Heart right ventricle (tissue), 16 donors: ENCODE measurements at regions not wholly inside any gene's neighbourhood (a gene's known extent, or its start where the extent isn't known, plus 50 kb on each side); places are given as distances from the start of the nearest gene placed in this dataset.
A peak's percentile ranks its signal among the peaks of the same experiment; 100 is the strongest.

Source experiments
- ATAC-seq, 8 donors: fragments of 200-7000 bp; cut with Tn5 transposase; one replicate each; pipeline ENCODE4 v1.9.1; 2020; ENCODE audit warnings: mild to moderate bottlenecking in 8 of 8, moderate library complexity in 8 of 8, moderate number of reproducible peaks in 1 of 8
- DNase-seq, 2 donors: peaks; one replicate each; pipeline ENCODE4 v3.0.0-alpha.2; 2020
- H3K27ac ChIP-seq, 10 donors: fragments of 200-600 bp; sonication (generic) in 2 of 10; one replicate each; pipeline versions ENCODE4 v1.5.0 to v1.8.0; 2020 to 2022; ENCODE audit warnings: mild to moderate bottlenecking in 3 of 10
- H3K27me3 ChIP-seq, 7 donors: fragments of 200-600 bp; one replicate each; pipeline ENCODE4 v1.8.0; 2021 to 2022; ENCODE audit warnings: mild to moderate bottlenecking in 2 of 7
- H3K36me3 ChIP-seq, 9 donors: fragments of 200-600 bp; sonication (generic) in 1 of 9; one replicate each; pipeline versions ENCODE4 v1.5.0 to v1.8.0; 2020 to 2022; ENCODE audit warnings: mild to moderate bottlenecking in 2 of 9
- H3K4me1 ChIP-seq, 9 donors: fragments of 200-600 bp; sonication (generic) in 1 of 9; one replicate each; pipeline versions ENCODE4 v1.5.0 to v1.8.0; 2020 to 2022; ENCODE audit warnings: mild to moderate bottlenecking in 4 of 9
- H3K4me3 ChIP-seq, 10 donors: fragments of 200-600 bp; sonication (generic) in 2 of 10; one replicate each; pipeline versions ENCODE4 v1.5.0 to v1.8.0; 2020 to 2022; ENCODE audit warnings: mild to moderate bottlenecking in 7 of 10, moderate library complexity in 2 of 10
- H3K9me3 ChIP-seq, 11 donors: fragments of 200-600 bp in 10 of 11; sonication (generic) in 2 of 11; one replicate each; pipeline versions ENCODE4 v1.5.0 to v1.8.0; 2013 to 2022; ENCODE audit warnings: mild to moderate bottlenecking in 2 of 11, control low read depth in 1 of 11, moderate library complexity in 1 of 11
- WGBS, 2 donors: extraction: QIAGEN DNeasy Blood & Tissue Kit; methylation state at CpG; one replicate each; pipeline ENCODE4 v1.1.7; 2013; ENCODE audit warnings: inconsistent platforms in 1 of 2; 5-methylcytosine and 5-hydroxymethylcytosine counted together
- intact Hi-C, 10 donors: fragments of 100-400 bp; cut with DNase I; formaldehyde crosslinking; loops; one replicate each; pipeline versions ENCODE4 v1.11.1 to v1.14.2; 2022
- TF ChIP-seq, protein P1 (sequence below), 9 donors: fragments of 200-600 bp; sonication (generic) in 2 of 9; IDR thresholded peaks; one replicate each; pipeline versions ENCODE4 v1.5.0 to v1.8.0; 2021 to 2022; ENCODE audit warnings: antibody characterized with exemption in 9 of 9, mild to moderate bottlenecking in 5 of 9, moderate library complexity in 1 of 9
- donor health status: Arrhythmogenic right ventricular cardiomyopathy.
- donor health status: ischemic (EF 13 %, LVEDD 7.1; RV severe dilation, severe dysfunction).
- donor health status: healthy with polysubstance abuse.
- donor health status: DM: no; HTN: yes; CAD: no.
- donor health status: DM: no; HTN: no; CAD: no.
- donor health status: ischemic (EF 25% LVEDD 6.9; RV normal size, moderate dysfunction).
- donor health status: ischemic (EF 25% LVEDD 5.7; RV mildly dilated, moderate dysfunction).
- donor health status: healthy.
- donor health status: DM: yes; HTN: yes; CAD: no.
- donor health status: Ischemic cardiomyopathy.
- donor health status: ischemic (EF 35%, LVEDD 5.7; RV mildly dilated, moderate dysfunction).
- donor health status: nonischemic (EF 11% LVEDD 7.7; RV severe dilation, severe dysfunction).
- donor health status: DM: yes; HTN: yes; CAD: no.
- donor health status: PGD.
- donor health status: ischemic (EF 29% LVEDD 5.4; RV normal size, mild dysfunction).
- donor health status: nonischemic (EF 23%, LVEDD 6.1; RV moderate dilation, normal function).

DNA sequence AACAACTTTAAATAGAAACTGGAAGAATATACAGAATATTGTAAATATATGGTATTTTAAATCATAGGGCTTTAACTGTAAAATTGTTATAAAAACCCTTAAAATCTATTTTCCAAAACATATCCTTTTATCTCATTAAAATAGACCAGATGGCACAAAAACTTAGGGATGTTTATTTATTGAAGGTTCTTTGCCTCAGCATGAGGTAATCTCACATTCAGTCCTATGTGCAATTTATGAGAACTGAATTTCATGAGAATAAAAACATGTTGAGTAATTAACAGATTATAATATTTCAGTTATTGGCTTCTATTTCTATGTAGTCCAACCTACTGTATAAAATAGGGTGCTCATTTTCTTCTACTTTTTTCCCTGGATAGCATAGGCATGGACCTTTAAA is 329.2 kb upstream of the PRR16 start:
- intact Hi-C loops = loop anchor here in 2 of 10 donors (5.0 to 10.0 kb wide), 2 partner anchors 80 to 83 kb away; no protein-coding TSS in a partner anchor
- peaks cover 0 to 16% (median 0%) of the 10 kb centered on the region in 9 donors for H3K4me1 ChIP-seq
- TF ChIP-seq, protein P1, sequence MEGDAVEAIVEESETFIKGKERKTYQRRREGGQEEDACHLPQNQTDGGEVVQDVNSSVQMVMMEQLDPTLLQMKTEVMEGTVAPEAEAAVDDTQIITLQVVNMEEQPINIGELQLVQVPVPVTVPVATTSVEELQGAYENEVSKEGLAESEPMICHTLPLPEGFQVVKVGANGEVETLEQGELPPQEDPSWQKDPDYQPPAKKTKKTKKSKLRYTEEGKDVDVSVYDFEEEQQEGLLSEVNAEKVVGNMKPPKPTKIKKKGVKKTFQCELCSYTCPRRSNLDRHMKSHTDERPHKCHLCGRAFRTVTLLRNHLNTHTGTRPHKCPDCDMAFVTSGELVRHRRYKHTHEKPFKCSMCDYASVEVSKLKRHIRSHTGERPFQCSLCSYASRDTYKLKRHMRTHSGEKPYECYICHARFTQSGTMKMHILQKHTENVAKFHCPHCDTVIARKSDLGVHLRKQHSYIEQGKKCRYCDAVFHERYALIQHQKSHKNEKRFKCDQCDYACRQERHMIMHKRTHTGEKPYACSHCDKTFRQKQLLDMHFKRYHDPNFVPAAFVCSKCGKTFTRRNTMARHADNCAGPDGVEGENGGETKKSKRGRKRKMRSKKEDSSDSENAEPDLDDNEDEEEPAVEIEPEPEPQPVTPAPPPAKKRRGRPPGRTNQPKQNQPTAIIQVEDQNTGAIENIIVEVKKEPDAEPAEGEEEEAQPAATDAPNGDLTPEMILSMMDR (IDR thresholded peaks at IDR 0.05) = no peak
- H3K4me3 ChIP-seq = no peak overlapping the region
- no peaks in the 10 kb centered on the region for H3K27me3 ChIP-seq
- DNase-seq (no peak), ATAC-seq (no peak)
- H3K9me3 ChIP-seq = peaks cover 0 to 10% (median 0%) of the 10 kb centered on the region in 11 donors
- no peaks in the 10 kb centered on the region for H3K36me3 ChIP-seq
- no peak overlapping the region for H3K27ac ChIP-seq

DNA sequence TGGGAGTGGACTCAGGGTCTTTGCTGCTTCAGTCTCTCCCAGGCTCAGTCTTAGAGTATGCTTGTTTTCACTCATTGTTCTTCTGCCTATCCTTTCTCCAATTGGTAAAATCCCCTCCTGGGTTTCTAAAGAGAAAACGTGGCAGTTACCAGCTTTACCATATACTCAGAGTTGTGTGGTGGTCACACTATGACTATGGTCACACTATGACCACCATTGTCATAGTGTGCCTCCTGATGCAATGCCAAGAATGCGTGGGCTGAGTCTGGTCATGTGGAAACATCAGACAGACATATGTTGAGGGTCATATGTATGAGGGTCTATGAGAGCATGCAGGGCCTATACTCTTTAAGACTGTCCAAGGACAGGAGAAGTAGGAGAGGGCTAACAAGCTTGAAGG is 326.5 kb upstream of the PRR16 start:
- peaks cover 0 to 29% (median 0%) of the 10 kb centered on the region in 9 donors for H3K4me1 ChIP-seq
- TF ChIP-seq, protein P1 (IDR thresholded peaks at IDR 0.05) = no peak
- no peaks in the 10 kb centered on the region for H3K9me3 ChIP-seq
- intact Hi-C loops = loop anchor here in 2 of 10 donors (5.0 to 10.0 kb wide), 2 partner anchors 83 to 85 kb away; no protein-coding TSS in a partner anchor
- DNase-seq = no peak
- H3K27ac ChIP-seq = no peak overlapping the region
- WGBS, 2 donors = 71 to 77% methylated on average over 2 of the region's 2 CpGs
- no peaks in the 10 kb centered on the region for H3K36me3 ChIP-seq
- H3K27me3 ChIP-seq = no peaks in the 10 kb centered on the region
- no peak overlapping the region for H3K4me3 ChIP-seq
- no peak for ATAC-seq

DNA sequence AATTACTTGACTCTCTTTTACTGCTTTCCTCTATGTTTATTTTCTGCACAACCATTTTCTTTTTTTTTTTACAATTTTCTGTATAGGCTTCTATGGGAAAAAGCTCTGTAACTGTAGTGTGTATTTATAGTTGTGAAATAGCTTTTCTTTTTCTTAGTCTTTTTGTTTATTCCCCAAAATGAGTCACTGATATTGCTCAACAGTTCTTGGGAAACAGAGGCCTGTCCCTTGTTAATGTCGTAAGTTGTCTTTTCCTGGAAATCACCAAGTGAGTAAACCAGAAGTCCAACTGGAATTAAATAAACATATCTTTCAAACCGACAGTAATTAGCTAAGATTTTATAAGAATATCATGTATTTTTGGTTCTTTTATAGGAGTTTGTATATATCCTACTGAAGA is 325.1 kb upstream of the PRR16 start:
- Histone ChIP-seq H3K27ac (peak overlapping the region in 8 of 10 donors; percentile 53 to 86 (median 76)), H3K9me3 (no peaks in the 10 kb centered on the region), H3K36me3 (no peaks in the 10 kb centered on the region), H3K27me3 (no peaks in the 10 kb centered on the region), H3K4me3 (no peak overlapping the region), H3K4me1 (peaks cover 0 to 29% (median 0%) of the 10 kb centered on the region in 9 donors)
- WGBS, 2 donors = 40 to 67% methylated on average over 2 of the region's 2 CpGs
- TF ChIP-seq, protein P1 (IDR thresholded peaks at IDR 0.05) = no peak
- peak in 7 of 8 donors; percentile 61 to 88 (median 82) for ATAC-seq
- DNase-seq = peak in 1 of 2 donors; percentile 15
- intact Hi-C loops = loop anchor here in 2 of 10 donors (5.0 to 10.0 kb wide), 2 partner anchors 84 to 87 kb away; no protein-coding TSS in a partner anchor

DNA sequence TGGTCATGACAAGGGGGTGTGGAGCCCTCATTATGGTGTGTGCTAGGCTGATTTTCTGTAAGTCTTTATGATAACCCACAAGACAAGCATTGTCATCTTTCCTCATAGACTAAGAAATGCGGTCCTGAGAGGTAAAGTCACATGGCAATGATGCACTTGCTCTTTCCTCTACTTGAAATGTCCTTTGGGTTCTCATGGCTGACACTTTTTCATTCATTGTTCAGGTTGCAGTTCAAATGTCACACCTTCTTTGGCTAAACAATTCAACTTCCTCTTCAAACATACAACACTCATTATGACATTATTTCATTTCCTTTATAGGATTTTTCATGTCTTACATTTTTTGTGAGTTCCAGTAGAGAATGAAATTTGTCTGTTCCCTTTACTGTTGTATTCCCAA is 323.6 kb upstream of the PRR16 start:
- 28 to 97% methylated on average over 1 of the region's 1 CpG for WGBS, 2 donors
- TF ChIP-seq, protein P1 (IDR thresholded peaks at IDR 0.05) = no peak
- intact Hi-C loops = loop anchor here in 3 of 10 donors (5.0 to 10.0 kb wide), 2 partner anchors 86 to 317 kb away; no protein-coding TSS in a partner anchor

More for the DNA sequence above, 323.6 kb upstream of the PRR16 start:
- H3K27ac ChIP-seq = peak overlapping the region in 6 of 10 donors; percentile 6 to 86 (median 72)
- no peak for ATAC-seq
- H3K4me3 ChIP-seq = no peak overlapping the region
- H3K36me3 ChIP-seq = no peaks in the 10 kb centered on the region
- H3K4me1 ChIP-seq = peaks cover 0 to 29% (median 0%) of the 10 kb centered on the region in 9 donors
- no peaks in the 10 kb centered on the region for H3K27me3 ChIP-seq
- no peak for DNase-seq
- H3K9me3 ChIP-seq = peaks cover 0 to 14% (median 0%) of the 10 kb centered on the region in 11 donors
